Fibroblast of lung (primary cell): ENCODE measurements at regions not wholly inside any gene's neighbourhood (a gene's known extent, or its start where the extent isn't known, plus 50 kb on each side); places are given as distances from the start of the nearest gene placed in this dataset.
A peak's percentile ranks its signal among the peaks of the same experiment; 100 is the strongest.
"Not testable (repeated sequence)": the region's sequence is repeated elsewhere in the genome, so short reads cannot be mapped to it uniquely, and the experiment has no call there.

ENCODE experiments used
- DNase-seq, 2 donors: peaks; one replicate each; pipeline versions ENCODE4 v3.0.0 to v3.0.0-alpha.2; 2010; ENCODE audit warnings: low read depth in 2 of 2
- H2AFZ ChIP-seq: 2 replicates; pipeline ENCODE4 v1.5.1; 2012; ENCODE audit warnings: low read length, control low read depth, inconsistent platforms
- H3K27ac ChIP-seq: 2 replicates; pipeline ENCODE4 v1.5.1; 2011; ENCODE audit warnings: low read length, control low read depth; ENCODE audit not compliant: insufficient read depth
- H3K27me3 ChIP-seq: 2 replicates; pipeline ENCODE4 v1.5.1; 2011; ENCODE audit warnings: mild to moderate bottlenecking, low read length; ENCODE audit not compliant: control insufficient read depth, insufficient read depth
- H3K36me3 ChIP-seq: 2 replicates; pipeline ENCODE4 v1.5.1; 2011; ENCODE audit warnings: low read length; ENCODE audit not compliant: control insufficient read depth, insufficient read depth
- H3K4me1 ChIP-seq: 2 replicates; pipeline ENCODE4 v1.5.1; 2011; ENCODE audit warnings: low read length; ENCODE audit not compliant: control insufficient read depth, insufficient read depth; ENCODE audit errors: extremely low read depth
- H3K4me2 ChIP-seq: 2 replicates; pipeline ENCODE4 v1.5.1; 2011; ENCODE audit warnings: low read length, control low read depth; ENCODE audit not compliant: insufficient read depth; ENCODE audit errors: extremely low read depth
- H3K4me3 ChIP-seq, 4 experiments: fragments of 200-600 bp in 1 of 4; sonication (generic) in 1 of 4; replicated peaks in 1 of 4; 2 replicates each; pipeline ENCODE4 v1.5.1; 2011 to 2016; ENCODE audit warnings: low read length in 4 of 4, low read depth in 3 of 4, mild to moderate bottlenecking in 3 of 4, control low read depth in 2 of 4, inconsistent platforms in 1 of 4, mixed read lengths in 1 of 4; ENCODE audit not compliant: insufficient read depth in 1 of 4; ENCODE audit errors: control extremely low read depth in 1 of 4
- H3K79me2 ChIP-seq: 2 replicates; pipeline ENCODE4 v1.5.1; 2012; ENCODE audit warnings: mild to moderate bottlenecking, low read length, inconsistent platforms; ENCODE audit not compliant: control insufficient read depth, insufficient read depth
- H3K9ac ChIP-seq: 2 replicates; pipeline ENCODE4 v1.5.1; 2011; ENCODE audit warnings: mild to moderate bottlenecking, low read length, control low read depth; ENCODE audit not compliant: insufficient read depth
- H3K9me3 ChIP-seq: 2 replicates; pipeline ENCODE4 v1.5.1; 2012; ENCODE audit warnings: low read depth, low read length; ENCODE audit not compliant: control insufficient read depth, insufficient read depth
- H4K20me1 ChIP-seq: 2 replicates; pipeline ENCODE4 v1.5.1; 2011; ENCODE audit warnings: low read length; ENCODE audit not compliant: control insufficient read depth, insufficient read depth; ENCODE audit errors: extremely low read depth
- CTCF ChIP-seq, 2 donors: IDR thresholded peaks in 1 of 2; conservative IDR thresholded peaks in 1 of 2; 1 replicate in 1 of 2; 2 replicates in 1 of 2; pipeline ENCODE4 v1.5.1; 2011 to 2012; ENCODE audit warnings: low read length in 2 of 2, control low read depth in 1 of 2, inconsistent platforms in 1 of 2, low read depth in 1 of 2, mild to moderate bottlenecking in 1 of 2
- EZH2 ChIP-seq: IDR thresholded peaks from 2 replicates; pipeline ENCODE4 v1.5.1; 2012; ENCODE audit warnings: low read length, control low read depth, mild to moderate bottlenecking; ENCODE audit errors: missing control alignments

GRCh38 chr12:92412856-92413255 is 267.2 kb upstream of the BTG1 start:
- no peaks in the 10 kb centered on the region for H3K27me3 ChIP-seq
- no peak overlapping the region for H3K27ac ChIP-seq
- H3K4me3 ChIP-seq, result no peak overlapping the region
- H3K4me1 ChIP-seq, result no peaks in the 10 kb centered on the region
- no peak overlapping the region for H2AFZ ChIP-seq
- H3K79me2 ChIP-seq, result no peaks in the 10 kb centered on the region
- H3K36me3 ChIP-seq, result no peaks in the 10 kb centered on the region
- no peaks in the 10 kb centered on the region for H4K20me1 ChIP-seq
- no peak overlapping the region for H3K9ac ChIP-seq
- no peak overlapping the region for H3K4me2 ChIP-seq
- peak in 1 of 2 donors; percentile 37 for DNase-seq
- TF ChIP-seq CTCF (conservative IDR thresholded peaks at IDR 0.05 in 1 of 2, IDR thresholded peaks at IDR 0.05 in 1 of 2; ENCODE audit: low read depth in 1 of 2, low read length in 2 of 2) (no peak), EZH2 (no peak)
- no peaks in the 10 kb centered on the region for H3K9me3 ChIP-seq

GRCh38 chr12:92411687-92412086 is 266.0 kb upstream of the BTG1 start:
- H4K20me1 ChIP-seq, result no peaks in the 10 kb centered on the region
- no peaks in the 10 kb centered on the region for H3K9me3 ChIP-seq
- no peaks in the 10 kb centered on the region for H3K4me1 ChIP-seq
- TF ChIP-seq CTCF (conservative IDR thresholded peaks at IDR 0.05 in 1 of 2, IDR thresholded peaks at IDR 0.05 in 1 of 2; ENCODE audit: low read depth in 1 of 2, low read length in 2 of 2) (no peak), EZH2 (no peak)
- no peaks in the 10 kb centered on the region for H3K79me2 ChIP-seq
- no peak overlapping the region for H3K4me2 ChIP-seq
- no peak overlapping the region for H3K4me3 ChIP-seq
- H2AFZ ChIP-seq, result no peak overlapping the region
- H3K9ac ChIP-seq, result no peak overlapping the region
- H3K27ac ChIP-seq, result no peak overlapping the region
- no peaks in the 10 kb centered on the region for H3K27me3 ChIP-seq
- H3K36me3 ChIP-seq, result no peaks in the 10 kb centered on the region
- no peak for DNase-seq

DNA sequence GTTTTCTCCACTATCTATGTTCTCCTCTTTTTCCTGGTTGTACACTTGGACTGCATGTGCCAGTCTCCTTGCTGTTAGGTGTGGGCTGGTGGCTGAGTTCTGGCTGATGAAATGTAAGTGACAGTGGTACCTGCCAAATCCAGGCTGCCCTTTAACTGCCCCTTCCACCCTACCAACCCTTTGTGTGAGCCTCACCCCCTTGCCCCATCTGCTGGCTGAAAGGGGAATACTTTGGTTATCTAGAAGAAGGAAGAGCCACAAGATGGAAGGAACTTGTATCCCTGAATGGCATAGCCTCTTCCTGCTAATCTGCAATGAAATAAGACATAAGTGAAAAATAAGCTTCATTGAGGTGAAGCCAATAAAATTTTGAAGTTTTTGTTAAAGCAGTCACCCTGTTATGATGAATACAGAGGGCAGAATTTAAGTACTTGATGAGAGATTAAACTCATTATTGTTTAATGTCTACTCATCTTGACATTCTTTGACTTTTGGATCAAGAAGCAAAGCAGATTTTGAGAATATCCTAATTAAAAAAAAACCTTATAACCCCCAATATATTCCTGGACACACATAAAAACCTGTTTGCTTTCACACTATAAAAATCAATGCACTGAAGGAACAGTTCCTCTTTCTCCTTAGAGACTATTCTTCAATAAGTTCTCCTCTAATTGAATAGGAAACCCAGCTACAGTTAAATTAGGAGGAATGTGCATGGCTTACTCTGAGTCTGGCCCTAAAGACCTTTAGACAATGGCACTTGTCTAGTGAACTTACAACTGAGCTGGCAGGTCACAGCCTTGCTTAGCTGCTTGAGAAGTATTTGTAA is 262.6 kb upstream of the BTG1 start:
- DNase-seq, result peak in 1 of 2 donors; percentile 49
- H4K20me1 ChIP-seq, result no peaks in the 10 kb centered on the region
- no peaks in the 10 kb centered on the region for H3K36me3 ChIP-seq
- TF ChIP-seq EZH2, result no peak
- TF ChIP-seq CTCF (conservative IDR thresholded peaks at IDR 0.05 in 1 of 2, IDR thresholded peaks at IDR 0.05 in 1 of 2; ENCODE audit: low read depth in 1 of 2, low read length in 2 of 2), result peak; percentile 49 to 76
- no peak overlapping the region for H3K4me3 ChIP-seq
- no peaks in the 10 kb centered on the region for H3K4me1 ChIP-seq
- H3K27ac ChIP-seq, result no peak overlapping the region
- no peak overlapping the region for H3K4me2 ChIP-seq
- H2AFZ ChIP-seq, result no peak overlapping the region
- H3K9me3 ChIP-seq, result no peaks in the 10 kb centered on the region
- H3K79me2 ChIP-seq, result no peaks in the 10 kb centered on the region
- no peak overlapping the region for H3K9ac ChIP-seq
- H3K27me3 ChIP-seq, result no peaks in the 10 kb centered on the region

- not testable (repeated sequence) for H3K4me3 ChIP-seq, H3K9ac ChIP-seq, H3K4me1 ChIP-seq, H2AFZ ChIP-seq, H3K36me3 ChIP-seq, H3K27me3 ChIP-seq, H3K79me2 ChIP-seq, H3K4me2 ChIP-seq, H3K9me3 ChIP-seq, H4K20me1 ChIP-seq, DNase-seq, H3K27ac ChIP-seq
Measured at GRCh38 chr12:92406404-92407070, 260.9 kb upstream of the BTG1 start.
